HL-60 (cell line): ENCODE measurements at regions not wholly inside any gene's neighbourhood (a gene's known extent, or its start where the extent isn't known, plus 50 kb on each side); places are given as distances from the start of the nearest gene placed in this dataset.

Experiments used
- DNase-seq, 2 experiments: peaks; one replicate each; pipeline ENCODE4 v3.0.0-alpha.2; 2010 to 2020; ENCODE audit warnings: low read depth in 1 of 2, low spot score in 1 of 2
- H3K27ac ChIP-seq: fragments of 250-450 bp; sonication (Bioruptor Pico); replicated peaks from 2 replicates; pipeline ENCODE4 v1.5.1; 2020; ENCODE audit warnings: mild to moderate bottlenecking, moderate library complexity
- H3K27me3 ChIP-seq: fragments of 250-450 bp; sonication (Bioruptor Pico); 2 replicates; pipeline ENCODE4 v1.5.1; 2021; ENCODE audit warnings: mild to moderate bottlenecking, moderate library complexity; ENCODE audit not compliant: insufficient read depth, poor library complexity, severe bottlenecking
- H3K4me3 ChIP-seq: replicated peaks from 2 replicates; pipeline ENCODE4 v1.5.1; 2011; ENCODE audit warnings: mild to moderate bottlenecking, control low read depth, low read length; ENCODE audit not compliant: insufficient read depth
- CTCF ChIP-seq: IDR thresholded peaks from one replicate; pipeline ENCODE4 v1.5.1; 2011; ENCODE audit warnings: low read length, control low read depth, inconsistent platforms; ENCODE audit not compliant: insufficient read depth
- GABPA ChIP-seq: IDR thresholded peaks from 2 replicates; pipeline ENCODE4 v1.6.1; 2012; ENCODE audit warnings: low read depth
- POLR2AphosphoS5 ChIP-seq: IDR thresholded peaks from 2 replicates; pipeline ENCODE4 v1.6.1; 2012; ENCODE audit warnings: low read depth
- REST ChIP-seq: IDR thresholded peaks from 2 replicates; pipeline ENCODE4 v1.6.1; 2012; ENCODE audit warnings: low read depth; ENCODE audit not compliant: insufficient replicate concordance
- SPI1 ChIP-seq: IDR thresholded peaks from 2 replicates; pipeline ENCODE4 v1.6.1; 2012; ENCODE audit warnings: low read depth, mild to moderate bottlenecking, borderline replicate concordance

- Histone ChIP-seq H3K4me3 (no peak overlapping the region), H3K27ac (no peak overlapping the region), H3K27me3 (no peaks in the 10 kb centered on the region)
- TF ChIP-seq CTCF (no peak), REST (no peak)
- no peak for DNase-seq
These were observed 722.8 kb upstream of the GRAMD2B start for GRCh38 chr5:125700380-125700861.

- no peak for DNase-seq
- no peak overlapping the region for H3K4me3 ChIP-seq
- no peaks in the 10 kb centered on the region for H3K27me3 ChIP-seq
- TF ChIP-seq POLR2AphosphoS5 (no peak), GABPA (no peak), CTCF (no peak), SPI1 (no peak), REST (no peak)
- H3K27ac ChIP-seq, result no peak overlapping the region
These were observed 719.6 kb upstream of the GRAMD2B start for GRCh38 chr5:125703616-125704015.

GRCh38 chr5:125704888-125705287 is 718.3 kb upstream of the GRAMD2B start:
- DNase-seq, result no peak
- no peak for TF ChIP-seq GABPA
- TF ChIP-seq REST, result no peak
- H3K27me3 ChIP-seq, result no peaks in the 10 kb centered on the region
- no peak overlapping the region for H3K4me3 ChIP-seq
- H3K27ac ChIP-seq, result no peak overlapping the region

GRCh38 chr5:125708583-125708982 is 714.6 kb upstream of the GRAMD2B start:
- Histone ChIP-seq H3K4me3 (no peak overlapping the region), H3K27me3 (no peaks in the 10 kb centered on the region), H3K27ac (no peak overlapping the region)
- TF ChIP-seq CTCF (no peak), GABPA (no peak), SPI1 (no peak), POLR2AphosphoS5 (no peak), REST (no peak)
- DNase-seq, result no peak
